H1 (cell line): ENCODE measurements at regions not wholly inside any gene's neighbourhood (a gene's known extent, or its start where the extent isn't known, plus 50 kb on each side); places are given as distances from the start of the nearest gene placed in this dataset.

Source experiments
- CTCF ChIA-PET: fragments of 300-600 bp; sonication (Branson Sonifier 250); formaldehyde crosslinking; loops from one replicate; lab custom pipeline; 2021; ENCODE audit not compliant: partially characterized antibody; lab: Charles Lee
- POLR2A ChIA-PET: fragments of 300-600 bp; sonication (Branson Sonifier 250); formaldehyde crosslinking; loops from one replicate; lab custom pipeline; 2021; ENCODE audit warnings: inconsistent platforms; ENCODE audit not compliant: partially characterized antibody; lab: Charles Lee
- DNase-seq, 2 experiments: peaks; one replicate each; pipeline versions ENCODE4 v3.0.0 to v3.0.0-alpha.2; 2010 to 2022; ENCODE audit warnings: low spot score in 2 of 2, low read depth in 1 of 2, mixed read lengths in 1 of 2
- FAIRE-seq: peaks from 2 replicates; lab custom pipeline; 2011; peaks lifted over from hg19 to GRCh38; lab: Jason Lieb, UNC
- H2AFZ ChIP-seq: 2 replicates; pipeline ENCODE4 v1.8.1; 2012; ENCODE audit warnings: low read length, inconsistent platforms
- H2AK5ac ChIP-seq: 2 replicates; pipeline ENCODE4 v1.6.1; 2013; ENCODE audit warnings: low read depth, low read length
- H2BK120ac ChIP-seq: replicated peaks from 2 replicates; pipeline ENCODE3; 2013; ENCODE audit warnings: low read depth, low read length, inconsistent platforms
- H2BK12ac ChIP-seq: 2 replicates; pipeline ENCODE4 v1.6.1; 2013; ENCODE audit warnings: low read depth, low read length
- H2BK15ac ChIP-seq: 2 replicates; pipeline ENCODE4 v1.6.1; 2013; ENCODE audit warnings: low read length
- H2BK20ac ChIP-seq: 2 replicates; pipeline ENCODE4 v1.6.1; 2013; ENCODE audit warnings: low read length
- H2BK5ac ChIP-seq: 2 replicates; pipeline ENCODE4 v1.6.1; 2013; ENCODE audit warnings: low read depth, low read length
- H3K14ac ChIP-seq: 2 replicates; pipeline ENCODE4 v1.6.1; 2013; ENCODE audit warnings: inconsistent platforms; ENCODE audit not compliant: insufficient read length
- H3K18ac ChIP-seq: 2 replicates; pipeline ENCODE4 v1.6.1; 2013; ENCODE audit warnings: low read length; ENCODE audit errors: extremely low read depth
- H3K23ac ChIP-seq: 2 replicates; pipeline ENCODE4 v1.6.1; 2013; ENCODE audit warnings: inconsistent platforms; ENCODE audit not compliant: insufficient read length
- H3K23me2 ChIP-seq: 2 replicates; pipeline ENCODE4 v1.6.1; 2013; ENCODE audit warnings: low read depth, low read length
- H3K27ac ChIP-seq: 2 replicates; pipeline ENCODE4 v1.6.1; 2011; ENCODE audit warnings: low read depth, low read length, inconsistent platforms
- H3K27me3 ChIP-seq, 4 experiments: replicated peaks in 1 of 4; 1 replicate in 1 of 4; 2 replicates in 3 of 4; pipeline versions ENCODE4 v1.6.1 to v1.8.1; 2011 to 2013; ENCODE audit warnings: low read length in 3 of 4, mild to moderate bottlenecking in 3 of 4, inconsistent platforms in 2 of 4, mixed read lengths in 2 of 4, moderate library complexity in 1 of 4; ENCODE audit not compliant: control insufficient read depth in 3 of 4, insufficient read depth in 3 of 4; ENCODE audit errors: extremely low read depth in 1 of 4
- H3K36me3 ChIP-seq, 4 experiments: 2 replicates each; pipeline versions ENCODE4 v1.6.1 to v1.8.1; 2011 to 2013; ENCODE audit warnings: mild to moderate bottlenecking in 4 of 4, low read length in 3 of 4, moderate library complexity in 2 of 4, control low read depth in 1 of 4, inconsistent platforms in 1 of 4; ENCODE audit not compliant: insufficient read depth in 4 of 4, control insufficient read depth in 2 of 4
- H3K4ac ChIP-seq: replicated peaks from 2 replicates; pipeline ENCODE3; 2013; ENCODE audit warnings: low read length, low read depth, mixed read lengths, inconsistent platforms; ENCODE audit not compliant: insufficient read length
- H3K4me1 ChIP-seq, 4 experiments: replicated peaks in 1 of 4; 1 replicate in 1 of 4; 2 replicates in 3 of 4; pipeline versions ENCODE4 v1.6.1 to v1.8.1; 2011 to 2013; ENCODE audit warnings: low read length in 3 of 4, inconsistent platforms in 2 of 4, mixed read lengths in 1 of 4; ENCODE audit not compliant: insufficient read depth in 4 of 4, control insufficient read depth in 3 of 4
- H3K4me2 ChIP-seq, 2 experiments: 2 replicates each; pipeline versions ENCODE4 v1.6.1 to v1.8.1; 2011 to 2013; ENCODE audit warnings: low read depth in 2 of 2, low read length in 2 of 2, control low read depth in 1 of 2, inconsistent platforms in 1 of 2, mild to moderate bottlenecking in 1 of 2; ENCODE audit not compliant: insufficient read depth in 1 of 2
- H3K4me3 ChIP-seq, 4 experiments: fragments of 200-600, 300-600 bp in 1 of 4; sonication (generic), shearing (Covaris generic), sonication (Bioruptor Twin) in 1 of 4; 2 replicates each; pipeline versions ENCODE4 v1.5.1 to v1.8.1; 2011 to 2016; ENCODE audit warnings: low read length in 4 of 4, low read depth in 3 of 4, control low read depth in 2 of 4, inconsistent platforms in 2 of 4, mild to moderate bottlenecking in 2 of 4, mixed read lengths in 1 of 4, moderate library complexity in 1 of 4; ENCODE audit not compliant: insufficient read depth in 2 of 4; ENCODE audit errors: extremely low read depth in 1 of 4
- H3K56ac ChIP-seq: replicated peaks from 2 replicates; pipeline ENCODE3; 2013; ENCODE audit warnings: low read depth, mild to moderate bottlenecking, mixed read lengths, low read length, inconsistent platforms; ENCODE audit not compliant: insufficient read length
- H3K79me1 ChIP-seq: 2 replicates; pipeline ENCODE4 v1.6.1; 2013; ENCODE audit warnings: low read depth, low read length, control low read depth
- H3K79me2 ChIP-seq, 2 experiments: 2 replicates each; pipeline versions ENCODE4 v1.6.1 to v1.8.1; 2012 to 2013; ENCODE audit warnings: low read length in 2 of 2, mild to moderate bottlenecking in 2 of 2, inconsistent platforms in 1 of 2; ENCODE audit not compliant: insufficient read depth in 2 of 2, control insufficient read depth in 1 of 2
- H3K9ac ChIP-seq, 4 experiments: replicated peaks in 1 of 4; 1 replicate in 1 of 4; 2 replicates in 3 of 4; pipeline versions ENCODE4 v1.6.1 to v1.8.1; 2011 to 2013; ENCODE audit warnings: low read depth in 3 of 4, low read length in 3 of 4, control low read depth in 2 of 4, mild to moderate bottlenecking in 2 of 4, moderate library complexity in 2 of 4, inconsistent platforms in 1 of 4; ENCODE audit errors: extremely low read depth in 1 of 4
- H3K9me3 ChIP-seq, 2 experiments: 2 replicates each; pipeline versions ENCODE4 v1.6.1 to v1.8.1; 2012 to 2013; ENCODE audit warnings: mild to moderate bottlenecking in 2 of 2, moderate library complexity in 2 of 2, control low read depth in 1 of 2, inconsistent platforms in 1 of 2, low read depth in 1 of 2, low read length in 1 of 2, mixed read lengths in 1 of 2; ENCODE audit not compliant: insufficient read depth in 2 of 2
- H4K20me1 ChIP-seq, 2 experiments: replicated peaks in 1 of 2; 2 replicates each; pipeline versions ENCODE3 to v1.8.1; 2011 to 2013; ENCODE audit warnings: inconsistent platforms in 2 of 2, low read length in 2 of 2, mild to moderate bottlenecking in 1 of 2; ENCODE audit not compliant: insufficient read depth in 2 of 2, control insufficient read depth in 1 of 2
- H4K5ac ChIP-seq: 2 replicates; pipeline ENCODE4 v1.6.1; 2013; ENCODE audit warnings: low read length, low read depth, mixed read lengths, inconsistent platforms; ENCODE audit not compliant: insufficient read length
- H4K8ac ChIP-seq: 2 replicates; pipeline ENCODE4 v1.8.0; 2013; ENCODE audit warnings: mild to moderate bottlenecking, moderate library complexity, low read length, inconsistent platforms; ENCODE audit not compliant: insufficient read depth; ENCODE audit errors: extremely low read depth
- H4K91ac ChIP-seq: replicated peaks from 2 replicates; pipeline ENCODE3; 2013; ENCODE audit warnings: low read length, mixed read lengths, inconsistent platforms; ENCODE audit not compliant: insufficient read length
- CEBPB ChIP-seq: IDR thresholded peaks from 2 replicates; pipeline ENCODE4 v1.6.1; 2012; ENCODE audit warnings: low read depth, low read length
- JUND ChIP-seq: IDR thresholded peaks from 2 replicates; pipeline ENCODE4 v1.6.1; 2011; ENCODE audit warnings: mild to moderate bottlenecking, improper control_type of control experiment, low read length
- WGBS, 2 experiments: shearing (Covaris generic) in 1 of 2; methylation state at CpG; one replicate each; pipeline versions ENCODE4 v1.1.6 to v1.1.7; 2013 to 2015; ENCODE audit warnings: low lambda C conversion rate in 2 of 2, mixed read lengths in 2 of 2, inconsistent platforms in 1 of 2, low coverage in 1 of 2, missing lambda C conversion rate in 1 of 2; ENCODE audit not compliant: insufficient replicate concordance in 2 of 2, insufficient coverage in 1 of 2, insufficient read length in 1 of 2; ENCODE audit errors: extremely low coverage in 1 of 2, missing lambda C conversion rate in 1 of 2; 5-methylcytosine and 5-hydroxymethylcytosine counted together

DNA sequence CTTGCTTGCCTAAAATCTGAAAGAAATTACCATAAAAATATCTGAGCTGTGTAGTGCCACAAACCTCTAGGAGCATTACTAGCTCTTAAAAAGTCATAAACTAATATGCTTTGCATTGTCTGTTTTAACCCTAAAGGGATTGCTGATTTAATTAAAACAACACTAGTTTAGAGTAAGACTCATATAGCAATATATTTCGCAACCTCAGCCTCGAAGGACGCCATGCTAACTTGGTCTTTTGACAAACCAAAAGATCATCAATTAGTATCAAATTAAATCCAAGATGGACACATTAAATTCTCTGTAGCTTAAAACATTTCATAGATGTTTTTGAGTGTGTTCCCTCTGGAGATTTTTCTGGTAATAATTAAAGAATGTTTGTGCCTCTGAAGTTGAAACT is 74.8 kb upstream of the KCNQ5 start:
- no peaks in the 10 kb centered on the region for H3K79me2 ChIP-seq
- no peaks in the 10 kb centered on the region for H4K20me1 ChIP-seq
- no peak overlapping the region for H4K91ac ChIP-seq
- no peak overlapping the region for H2BK120ac ChIP-seq
- TF ChIP-seq CEBPB (peak; percentile 58; the same call in 1 of the 2 replicates), JUND (no peak)
- no peaks in the 10 kb centered on the region for H3K4me1 ChIP-seq
- H2AFZ ChIP-seq, result no peak overlapping the region
- ChIA-PET POLR2A (no interaction called here), CTCF (interaction anchor here (1.0 to 2.0 kb wide), 3 partner anchors 18 to 135 kb away, joined by 3 to 10 read pairs (median 4); no protein-coding TSS in a partner anchor)
- no peak overlapping the region for H4K8ac ChIP-seq
- H3K14ac ChIP-seq, result no peak overlapping the region
- no peaks in the 10 kb centered on the region for H3K9me3 ChIP-seq
- H3K9ac ChIP-seq, result no peak overlapping the region
- H3K23ac ChIP-seq, result no peak overlapping the region
- H3K27ac ChIP-seq, result no peak overlapping the region
- no peak overlapping the region for H3K4me3 ChIP-seq
- no peak overlapping the region for H3K56ac ChIP-seq
- H3K27me3 ChIP-seq, result no peaks in the 10 kb centered on the region
- no peak overlapping the region for H2BK5ac ChIP-seq
- no peaks in the 10 kb centered on the region for H3K23me2 ChIP-seq
- WGBS, 2 experiments, result 93% methylated on average over 3 of the region's 3 CpGs; no CpG with 5 or more reads in 1 of the 2 experiments
- H3K36me3 ChIP-seq, result no peaks in the 10 kb centered on the region
- H2AK5ac ChIP-seq, result no peak overlapping the region
- H3K79me1 ChIP-seq, result no peaks in the 10 kb centered on the region
- H2BK15ac ChIP-seq, result no peak overlapping the region
- no peak overlapping the region for H3K4ac ChIP-seq
- no peak overlapping the region for H2BK20ac ChIP-seq
- FAIRE-seq, result no peak
- H2BK12ac ChIP-seq, result no peak overlapping the region
- H3K18ac ChIP-seq, result no peak overlapping the region
- H3K4me2 ChIP-seq, result no peak overlapping the region
- DNase-seq, result no peak
- H4K5ac ChIP-seq, result no peak overlapping the region
